Stimulated activated CD4-positive, alpha-beta T cell treated with anti-CD3 and anti-CD28 coated beads, Interleukin-2, amount 100 ng/mL, for 48 hours (primary cell): ENCODE measurements at regions not wholly inside any gene's neighbourhood (a gene's known extent, or its start where the extent isn't known, plus 50 kb on each side); places are given as distances from the start of the nearest gene placed in this dataset.
"Not testable (repeated sequence)": the region's sequence is repeated elsewhere in the genome, so short reads cannot be mapped to it uniquely, and the experiment has no call there.

ENCODE experiments used
- DNase-seq, 2 donors: peaks; one replicate each; pipeline ENCODE4 v3.0.0-alpha.2; 2020

DNA sequence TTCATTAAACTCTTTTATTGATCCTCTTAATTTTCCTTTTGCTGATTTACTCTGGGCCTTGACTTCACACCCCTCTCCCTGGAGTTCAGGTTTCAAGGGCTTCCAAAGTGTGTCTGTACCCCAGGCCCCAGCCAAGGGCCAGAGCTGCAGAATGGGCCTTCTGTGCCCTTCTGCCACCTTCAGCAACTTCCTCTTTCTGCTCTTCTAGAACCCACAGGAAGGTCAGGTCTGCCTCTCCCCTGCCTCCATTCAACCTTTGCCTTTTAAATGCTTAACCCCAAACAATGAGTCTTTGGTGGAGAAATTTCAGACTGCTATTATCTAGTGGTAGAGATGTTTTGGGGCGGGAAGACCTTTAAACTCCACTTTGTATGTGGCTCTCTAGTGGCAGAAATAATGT is 63.1 kb downstream of the TSN start:
- no peak for DNase-seq

DNA sequence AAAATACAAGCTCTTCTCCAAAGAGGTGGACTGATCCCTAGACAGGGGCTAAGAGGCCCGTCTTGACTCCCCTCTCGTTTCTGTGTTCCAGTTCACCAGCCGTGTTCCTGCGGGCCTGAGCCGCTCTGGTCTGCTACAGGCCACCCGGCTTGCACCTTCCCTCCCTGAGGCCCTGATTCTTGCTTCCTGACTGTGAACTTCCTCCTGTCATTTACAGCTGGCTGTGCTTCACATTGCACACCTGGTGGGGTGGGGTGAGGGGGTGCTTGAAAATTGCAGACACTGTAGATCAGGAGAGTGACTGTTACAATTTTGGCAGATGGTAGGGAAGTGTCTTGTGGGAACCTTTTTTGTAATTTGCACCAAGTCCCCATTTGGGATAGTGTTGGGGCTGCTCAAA is 64.4 kb downstream of the TSN start:
- no peak for DNase-seq

DNA sequence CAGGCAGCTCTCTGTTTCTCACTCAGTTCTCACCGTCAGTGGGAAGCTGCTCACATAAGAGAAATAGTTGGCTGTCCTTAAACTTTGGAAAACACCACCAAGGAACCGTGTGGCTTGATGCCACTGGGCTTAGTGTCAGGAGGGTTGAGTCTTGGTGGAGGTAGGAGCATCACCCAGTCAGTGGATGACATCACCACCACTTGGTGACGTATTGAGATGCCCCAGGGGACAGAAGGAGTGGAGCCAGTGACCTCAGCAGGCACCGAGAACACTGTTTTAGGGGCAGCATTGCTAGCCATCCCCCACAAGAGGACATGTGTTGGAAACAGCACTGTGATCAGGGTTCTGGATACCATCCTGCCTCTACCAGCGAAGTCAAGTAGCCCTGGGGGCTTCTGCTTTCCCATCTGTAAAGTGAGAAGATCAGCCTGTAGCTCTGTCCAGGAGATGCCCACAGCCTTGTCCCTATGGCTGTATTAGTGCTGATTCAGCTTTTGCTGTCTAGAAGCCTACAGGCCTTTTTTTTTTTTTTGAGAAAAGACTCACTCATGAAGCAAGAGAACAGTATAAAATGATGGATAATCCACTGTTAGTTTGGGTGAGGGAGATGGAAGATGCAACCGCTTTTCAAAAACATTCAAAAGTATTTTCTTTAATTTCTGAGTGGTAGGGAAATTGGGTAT is 66.2 kb downstream of the TSN start:
- DNase-seq = no peak

DNA sequence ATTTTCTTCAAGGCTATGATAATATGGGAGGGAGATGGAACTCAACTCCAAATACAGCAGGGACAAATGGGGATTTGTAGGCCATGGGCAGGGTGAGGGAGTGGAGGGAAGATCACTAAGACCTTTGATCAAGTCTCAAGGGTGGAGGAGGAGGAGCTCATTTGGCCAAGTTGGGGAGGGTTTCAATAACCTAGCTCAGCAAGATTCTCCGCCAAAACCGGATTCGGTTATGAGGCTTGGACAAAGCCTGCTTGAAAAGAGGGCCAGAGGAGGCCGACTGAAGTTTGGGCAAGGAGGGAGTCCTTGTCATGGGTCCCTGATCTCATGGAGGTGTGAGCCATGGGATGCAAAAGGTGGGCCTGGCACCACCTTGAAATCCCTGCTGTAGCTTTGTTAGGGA is 68.8 kb downstream of the TSN start:
- no peak for DNase-seq

DNA sequence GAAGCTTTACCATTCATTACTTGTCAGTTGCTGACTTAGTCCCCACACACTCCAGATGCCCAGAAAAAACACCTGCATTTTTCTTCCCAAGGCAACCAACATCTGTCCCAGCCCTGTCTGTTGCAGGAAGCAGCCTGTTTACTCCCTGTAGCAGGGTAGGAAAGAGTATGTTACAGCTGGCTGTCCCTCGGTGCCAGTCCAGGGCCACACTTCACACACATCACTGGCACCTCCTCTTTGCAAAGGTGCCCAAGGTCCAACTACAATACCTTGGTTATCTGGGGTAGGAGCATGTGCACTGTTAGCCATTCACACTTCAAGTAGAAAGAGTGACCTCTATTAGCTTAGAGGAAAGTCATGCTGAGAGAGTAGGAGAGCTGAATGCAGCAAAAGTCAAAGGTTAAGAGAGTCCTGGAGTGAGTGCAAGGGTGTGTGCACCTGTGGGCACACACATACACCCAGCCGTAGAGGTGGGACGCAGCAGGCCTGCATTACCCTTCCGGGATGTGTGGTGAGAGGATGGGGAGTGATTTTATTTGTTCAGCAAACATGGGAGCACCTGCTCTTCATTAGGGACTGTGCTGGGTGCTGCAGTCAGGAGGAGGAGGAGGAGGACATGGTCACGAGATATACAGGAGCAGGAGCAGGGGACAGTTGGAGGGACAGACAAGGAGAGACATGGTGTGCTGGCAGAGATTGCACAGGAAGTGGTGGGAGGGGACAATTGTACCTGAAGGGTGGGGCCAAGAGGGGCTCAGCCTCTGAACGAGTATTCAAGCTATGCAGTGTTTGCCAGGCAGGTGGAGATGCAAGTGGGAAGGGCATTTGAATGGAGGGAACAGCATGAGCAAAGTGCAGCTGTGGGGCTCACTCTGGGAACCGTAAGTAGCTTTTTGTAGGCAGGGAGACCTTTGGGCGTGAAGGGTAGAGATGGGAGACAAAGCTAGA is 69.8 kb downstream of the TSN start:
- DNase-seq = no peak

DNA sequence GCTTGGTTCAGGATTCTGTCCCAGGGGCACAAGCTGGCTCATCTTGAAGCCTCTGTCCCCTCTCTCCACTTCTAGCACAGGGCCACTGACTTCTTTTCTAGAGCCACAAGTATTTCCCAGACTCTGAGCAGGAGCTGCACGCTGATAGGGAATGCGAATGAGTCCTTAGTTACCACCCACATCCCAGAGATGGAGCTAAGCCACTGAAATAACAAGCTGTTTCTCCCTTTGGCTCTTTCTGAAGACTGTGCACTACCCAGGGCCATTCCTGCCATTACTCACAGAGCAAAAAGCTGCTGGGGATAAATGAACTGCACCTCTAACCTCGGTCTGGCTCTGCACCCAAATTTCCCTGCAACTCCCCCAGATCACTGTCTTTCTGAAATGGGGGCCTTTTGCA is 70.6 kb downstream of the TSN start:
- DNase-seq = no peak

DNA sequence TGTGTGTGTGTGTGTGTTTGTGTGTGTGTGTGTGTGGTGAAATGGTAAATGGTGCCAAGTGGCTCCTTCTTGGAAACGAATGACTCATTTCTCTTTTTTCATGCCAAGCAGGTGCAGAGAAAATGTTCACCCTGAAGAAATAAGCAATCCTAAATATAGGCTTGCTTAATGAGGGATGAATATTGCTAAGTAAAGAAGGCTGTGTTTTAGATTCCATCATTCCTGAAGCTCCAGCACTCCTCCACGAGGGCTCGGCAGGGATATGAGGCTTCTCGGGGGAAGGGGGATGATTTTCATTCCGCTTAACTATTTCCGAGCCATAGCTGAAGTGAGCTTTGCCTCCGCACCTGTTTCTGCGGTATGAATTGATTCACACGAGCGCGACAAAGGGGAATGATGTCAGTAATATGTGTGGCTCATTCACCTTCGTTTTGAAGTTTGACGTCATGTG is 72.9 kb downstream of the TSN start:
- no peak for DNase-seq

DNA sequence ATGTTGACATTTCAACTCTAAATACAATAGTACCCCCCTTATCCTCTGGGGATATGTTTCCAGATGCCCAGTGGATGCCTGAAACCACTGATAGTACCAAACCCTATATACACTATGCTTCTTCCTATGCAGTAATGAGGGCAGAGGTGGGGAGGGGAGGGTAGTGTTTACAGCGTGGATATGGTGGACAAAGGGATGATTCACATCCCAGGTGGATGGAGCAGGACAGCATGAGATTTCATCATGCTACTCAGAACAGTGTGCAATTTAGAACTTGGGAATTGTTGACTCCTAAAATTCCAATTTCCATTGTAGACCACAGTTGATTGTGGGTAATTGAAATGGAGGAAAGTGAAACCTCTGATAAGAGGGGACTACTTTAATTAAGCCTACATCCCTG is 75.4 kb downstream of the TSN start:
- DNase-seq = no peak

DNA sequence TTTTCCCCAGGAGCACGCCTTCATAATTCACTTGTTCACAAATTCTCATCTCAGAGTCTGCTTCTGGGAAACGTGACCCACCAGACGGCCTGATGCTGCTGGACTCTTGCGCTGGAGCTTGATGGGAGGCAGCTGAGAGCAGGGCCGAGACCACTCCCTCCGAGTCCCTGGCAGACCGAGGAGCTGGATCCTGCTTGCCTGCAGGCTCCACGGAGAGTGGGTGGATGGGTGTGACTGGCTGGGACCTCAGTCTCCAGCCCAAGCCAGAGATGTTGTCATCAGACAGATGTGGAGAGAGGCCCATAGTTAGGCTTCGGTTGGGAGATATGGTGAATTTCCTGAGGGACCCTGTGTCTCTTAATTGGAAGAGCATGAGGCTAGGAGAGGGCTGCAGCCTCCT is 76.4 kb downstream of the TSN start:
- no peak for DNase-seq

DNA sequence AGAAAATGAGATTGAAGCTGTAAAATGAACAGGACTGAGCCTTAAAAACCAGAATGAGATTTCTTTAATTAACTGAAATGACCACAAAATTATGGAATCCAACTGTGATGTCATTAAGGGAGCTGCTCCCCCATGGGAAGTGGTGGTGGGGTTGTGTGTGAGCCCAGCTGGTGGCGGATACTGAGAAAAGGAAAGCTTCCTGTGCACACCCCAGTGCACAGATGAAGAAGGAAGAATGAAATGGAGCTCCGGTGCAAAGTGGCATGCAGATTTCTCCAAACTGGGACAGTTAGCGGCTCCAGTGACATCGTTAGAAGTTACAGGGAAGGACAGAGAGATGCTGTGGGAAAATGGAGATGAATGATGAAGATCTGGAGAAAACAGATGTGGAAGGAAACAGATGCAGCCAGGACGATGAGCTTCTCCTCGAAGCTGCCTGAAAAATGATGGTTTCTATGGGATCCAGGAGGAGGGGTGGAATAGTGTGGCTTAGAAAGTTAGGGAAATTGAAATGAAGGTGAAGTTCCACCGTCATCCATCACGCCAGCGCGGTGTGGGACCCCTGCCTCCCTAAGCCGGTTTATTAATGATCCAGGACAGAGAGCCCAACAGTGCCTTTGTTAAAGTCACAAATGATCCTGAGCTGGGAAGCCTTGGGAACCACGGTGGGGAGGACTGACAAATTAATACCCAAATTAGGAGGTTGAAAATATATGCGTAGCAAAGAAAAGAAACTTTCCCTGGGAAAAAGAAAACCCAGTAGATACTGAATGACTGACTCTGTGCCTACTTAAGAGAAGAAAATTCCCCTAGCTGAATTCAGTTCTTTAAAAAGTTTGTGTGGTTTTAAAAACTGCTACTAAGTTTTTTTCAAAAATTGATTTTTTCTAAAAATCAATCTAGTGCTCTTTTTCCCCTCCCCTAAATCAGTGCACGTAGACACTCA is 77.2 kb downstream of the TSN start:
- DNase-seq = no peak

DNA sequence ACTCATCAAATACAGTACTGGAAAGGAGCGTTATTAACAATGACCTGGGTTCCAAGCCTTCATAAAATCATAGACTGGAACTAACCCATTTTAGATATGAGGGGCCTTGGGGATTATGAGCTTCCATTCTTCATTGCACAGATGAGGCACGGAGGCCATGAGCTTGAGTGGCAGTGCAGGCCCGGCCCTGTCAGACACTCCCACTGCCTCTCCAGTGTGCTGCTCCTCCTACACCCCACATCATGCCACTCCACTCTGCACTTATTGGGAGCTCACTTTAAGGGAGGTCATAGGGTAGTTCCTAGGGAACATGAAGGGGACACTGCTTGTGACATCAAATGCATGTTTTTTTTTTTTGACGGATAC is 77.9 kb downstream of the TSN start:
- no peak for DNase-seq

DNA sequence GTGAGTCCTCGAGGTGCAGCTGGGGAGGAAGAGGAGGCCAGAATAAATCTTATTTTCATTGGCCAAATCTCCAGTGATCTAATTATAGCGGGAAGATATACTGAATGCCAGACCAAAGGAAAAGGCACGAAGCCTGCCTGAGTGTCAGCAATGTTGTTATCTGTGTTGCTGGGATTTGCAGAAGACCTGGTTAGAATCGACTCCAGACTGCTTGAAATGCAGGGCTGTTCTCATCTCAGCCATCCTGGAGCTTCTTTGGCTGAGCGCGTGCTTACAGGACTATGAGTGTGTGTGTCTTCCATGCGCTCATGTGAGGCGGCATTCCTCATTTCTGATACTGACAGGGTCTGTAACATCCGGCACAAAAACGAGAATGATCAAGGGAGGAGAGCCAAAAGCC is 81.2 kb downstream of the TSN start:
- DNase-seq = no peak

DNA sequence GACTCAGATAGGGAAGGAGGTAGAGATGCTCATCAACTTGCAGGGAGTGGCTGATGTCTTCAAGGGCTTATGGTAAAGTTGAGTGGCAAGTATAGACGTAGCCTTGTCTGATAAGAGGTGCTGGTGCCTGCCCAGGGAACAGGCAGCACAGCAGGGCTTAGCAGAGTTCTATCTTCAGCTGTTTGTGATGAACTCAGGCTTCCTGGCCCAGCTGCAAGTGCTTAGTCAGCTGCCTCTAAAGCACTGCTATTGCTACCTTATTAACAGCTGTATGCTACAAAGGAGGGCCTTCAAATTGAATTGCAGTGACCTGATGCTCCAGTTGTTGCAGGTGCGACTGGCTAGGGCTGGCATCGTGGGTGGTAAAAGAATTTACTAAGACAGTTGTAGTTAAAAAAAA is 82.1 kb downstream of the TSN start:
- no peak for DNase-seq

DNA sequence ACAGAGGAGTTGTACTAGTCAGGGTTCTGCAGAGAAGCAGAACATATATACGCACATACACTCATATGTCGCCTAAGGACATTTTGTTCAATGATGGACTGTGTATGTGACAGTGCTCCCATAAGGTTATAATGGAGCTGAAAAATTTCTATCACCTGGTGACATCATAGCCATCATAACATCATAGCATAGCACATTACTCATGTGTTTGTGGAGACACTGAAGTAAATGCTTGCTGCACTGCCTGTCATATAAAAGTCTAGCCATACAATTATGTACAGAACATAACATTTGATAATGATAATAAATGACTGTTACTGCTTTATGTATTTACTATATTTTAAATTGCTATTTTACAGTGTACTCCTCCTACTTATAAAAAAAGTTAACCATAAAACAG is 83.1 kb downstream of the TSN start:
- DNase-seq = no peak

DNA sequence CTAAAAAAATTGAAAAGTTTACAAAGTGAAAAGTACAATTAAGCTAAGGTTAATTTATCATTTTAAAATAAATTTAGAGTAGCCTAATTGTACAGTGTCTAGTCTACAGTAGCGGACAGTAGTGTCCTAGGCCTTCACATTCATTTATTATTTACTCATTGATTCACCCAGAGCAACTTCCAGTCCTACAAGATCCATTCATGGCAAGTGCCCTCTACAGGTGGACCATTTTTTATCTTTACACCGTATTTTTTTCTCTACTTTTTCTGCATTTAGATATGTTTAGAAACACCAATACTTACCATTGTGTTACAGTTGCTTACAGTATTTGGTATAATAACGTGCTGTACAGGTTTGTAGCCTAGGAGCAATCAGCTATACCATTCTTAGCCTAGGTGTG is 84.1 kb downstream of the TSN start:
- DNase-seq = no peak

DNA sequence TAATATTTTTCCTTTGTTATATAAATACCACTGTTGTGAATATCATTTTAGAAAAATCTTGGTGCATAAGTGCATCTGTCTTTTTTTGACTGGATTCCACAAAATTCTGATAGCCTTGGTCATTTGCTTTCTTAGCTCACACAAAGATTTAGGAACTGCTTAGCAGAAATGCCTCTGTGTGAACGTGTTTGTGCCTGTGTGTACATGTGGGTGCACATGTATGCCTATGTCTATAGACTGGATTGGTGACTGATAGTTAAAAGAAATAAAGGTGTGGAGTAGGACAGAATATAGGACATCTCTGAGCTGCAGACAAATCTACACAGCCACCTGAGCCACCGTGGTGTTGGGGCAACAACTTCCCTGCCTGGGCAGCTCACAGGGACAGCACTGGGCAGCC is 93.8 kb downstream of the TSN start:
- DNase-seq = no peak

DNA sequence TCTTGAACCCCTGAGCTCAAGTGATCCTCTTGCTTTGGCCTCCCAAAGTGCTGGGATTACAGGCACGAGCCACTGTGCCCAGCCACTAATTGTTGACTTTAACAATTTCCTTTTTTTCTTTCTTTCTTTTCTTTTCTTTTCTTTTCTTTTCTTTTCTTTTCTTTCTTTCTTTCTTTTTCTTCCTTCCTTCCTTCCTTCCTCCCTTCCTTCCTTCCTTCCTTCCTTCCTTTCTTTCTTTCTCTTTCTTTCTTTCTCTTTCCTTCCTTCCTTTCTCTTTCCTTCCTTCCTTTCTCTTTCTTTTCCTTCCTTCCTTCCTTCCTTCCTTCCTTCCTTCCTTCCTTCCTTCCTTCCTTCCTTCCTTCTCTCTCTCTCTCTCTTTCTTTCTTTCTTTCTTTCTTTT is 97.7 kb downstream of the TSN start:
- not testable (repeated sequence) for DNase-seq

DNA sequence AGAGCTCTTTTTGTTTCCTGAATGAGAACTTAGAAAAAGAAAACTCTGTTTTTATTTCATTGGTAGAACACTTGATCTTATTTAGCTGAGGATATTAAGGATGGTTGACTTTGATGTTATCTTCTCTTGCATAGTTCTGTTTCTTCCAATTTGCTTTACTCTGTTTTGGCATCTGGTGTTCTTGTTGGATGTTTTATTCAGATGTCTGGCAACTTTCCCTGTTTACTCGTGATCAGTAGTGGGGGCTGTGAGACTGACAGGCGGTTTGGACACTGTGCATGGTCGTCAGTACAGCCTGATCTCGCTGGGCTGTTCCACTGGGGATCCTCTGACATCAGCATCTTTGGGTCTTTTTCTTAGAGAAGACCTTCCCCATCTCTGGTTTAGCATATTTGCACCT is 100.1 kb downstream of the TSN start:
- no peak for DNase-seq

DNA sequence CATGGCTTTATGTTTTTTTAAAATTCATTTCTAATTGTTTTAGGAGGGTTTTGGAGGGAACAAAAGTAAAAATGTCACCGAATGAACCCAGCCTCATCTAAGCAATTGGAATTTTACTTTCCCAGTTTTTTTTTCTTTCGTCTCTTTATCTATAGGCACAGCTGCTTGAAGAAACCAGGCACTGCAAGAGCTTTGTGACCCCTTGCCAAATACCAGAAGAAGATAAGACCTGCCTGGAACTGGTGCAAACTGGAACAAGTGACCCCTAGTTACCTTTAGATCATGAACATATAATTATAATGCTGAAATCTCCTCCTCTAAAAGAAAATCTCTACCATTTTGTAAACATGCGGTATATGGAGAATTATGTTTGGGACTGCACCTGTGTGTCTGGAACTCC is 100.9 kb downstream of the TSN start:
- no peak for DNase-seq

DNA sequence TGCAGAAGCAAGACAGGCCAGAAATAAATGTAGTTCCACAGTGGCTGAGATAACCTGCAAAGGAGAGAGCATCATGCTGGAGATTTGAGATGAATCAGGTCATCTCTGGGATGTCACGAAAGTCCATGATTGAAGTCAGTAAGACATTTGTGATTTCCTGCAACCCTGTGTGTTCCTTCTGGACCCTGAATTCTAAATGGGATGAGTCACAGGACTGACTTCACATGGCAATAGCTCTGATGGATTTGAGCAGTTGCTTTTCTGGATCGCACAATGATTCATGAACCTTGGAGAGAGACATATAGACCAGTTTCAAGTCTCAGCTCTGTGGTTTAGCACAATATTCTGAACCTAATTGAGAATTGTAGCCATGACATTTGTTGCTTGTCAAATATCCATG is 102.9 kb downstream of the TSN start:
- DNase-seq = no peak

DNA sequence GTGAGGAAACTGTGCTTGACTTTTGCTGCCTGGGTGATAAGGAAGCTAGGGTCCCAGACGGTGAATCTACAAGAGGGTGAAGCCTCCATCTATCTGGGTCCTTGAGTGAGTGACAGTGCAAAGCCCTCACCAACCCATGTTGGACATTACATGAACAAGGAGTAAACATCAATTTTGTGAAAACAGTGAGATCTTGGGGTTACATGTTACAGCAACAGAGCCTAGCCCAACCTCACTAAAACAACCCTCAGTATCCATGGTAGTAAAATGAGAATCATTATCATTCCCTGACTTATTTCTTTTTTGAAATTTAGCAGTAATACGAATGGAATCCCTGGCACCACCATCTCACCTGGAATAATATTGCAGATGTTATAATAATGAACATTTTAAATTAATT is 103.4 kb downstream of the TSN start:
- no peak for DNase-seq

DNA sequence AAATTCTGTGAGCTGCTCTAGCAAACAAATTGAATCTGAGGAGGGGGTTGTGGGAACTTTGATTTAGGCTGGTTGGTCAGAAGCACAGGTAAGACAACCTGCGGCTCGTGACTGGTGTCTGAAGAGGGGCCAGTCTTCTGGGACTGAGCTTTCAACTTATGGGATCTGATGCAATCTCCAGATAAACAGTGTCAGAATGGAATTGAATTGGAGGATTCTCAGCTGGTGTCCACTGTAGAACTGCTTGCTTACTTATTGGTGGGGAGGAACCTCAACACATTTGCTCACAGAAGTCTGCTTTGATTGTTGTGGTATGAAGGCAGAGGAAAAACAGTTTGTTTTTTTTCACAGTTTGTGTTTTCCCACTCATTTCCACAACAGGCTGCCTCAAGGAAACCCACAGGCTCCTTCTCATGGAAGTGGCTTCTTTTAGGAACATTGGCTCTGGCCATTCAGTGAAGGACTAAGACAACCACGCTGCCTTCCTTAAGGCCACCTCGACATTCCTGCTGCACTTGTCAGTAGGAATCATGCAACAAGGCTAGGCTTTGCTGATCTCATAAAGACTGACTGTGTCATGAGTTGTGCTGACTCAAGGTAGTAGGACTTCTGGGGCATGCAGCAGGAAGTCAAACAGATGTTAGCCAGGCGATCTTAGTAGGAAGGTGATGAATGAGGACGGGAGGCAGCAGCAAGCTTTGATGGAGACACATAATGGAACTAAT is 104.7 kb downstream of the TSN start:
- DNase-seq = no peak

DNA sequence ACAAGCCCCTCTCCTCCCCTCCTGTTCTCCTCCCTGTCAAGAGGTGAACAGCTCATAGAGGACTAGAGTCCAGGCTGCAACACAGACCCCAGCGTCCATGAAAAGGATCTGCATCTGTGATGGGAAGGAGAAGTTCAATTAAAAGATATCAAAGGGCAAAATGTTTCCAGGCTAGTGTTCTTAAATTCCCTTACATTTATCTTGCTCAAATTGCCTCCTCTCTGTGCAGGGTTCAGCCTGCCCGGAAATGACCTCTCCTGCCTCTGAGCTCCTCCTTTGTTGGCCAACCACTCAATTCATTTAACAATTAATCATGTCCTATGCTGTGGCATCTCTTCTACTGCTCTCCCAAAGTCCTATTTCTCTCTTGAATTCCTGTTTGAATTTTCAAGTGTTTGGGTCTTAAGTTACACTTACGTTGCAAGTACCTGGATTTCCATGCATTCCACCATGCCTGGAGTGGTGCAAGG is 105.3 kb downstream of the TSN start:
- DNase-seq = no peak
